HG03103 (cell line): ENCODE measurements at regions not wholly inside any gene's neighbourhood (a gene's known extent, or its start where the extent isn't known, plus 50 kb on each side); places are given as distances from the start of the nearest gene placed in this dataset.

ENCODE experiments used
- ATAC-seq: cut with Tn5 transposase; IDR thresholded peaks from one replicate; pipeline ENCODE4 v1.9.1; 2021; ENCODE audit warnings: low read depth; ENCODE audit not compliant: unreplicated experiment

DNA sequence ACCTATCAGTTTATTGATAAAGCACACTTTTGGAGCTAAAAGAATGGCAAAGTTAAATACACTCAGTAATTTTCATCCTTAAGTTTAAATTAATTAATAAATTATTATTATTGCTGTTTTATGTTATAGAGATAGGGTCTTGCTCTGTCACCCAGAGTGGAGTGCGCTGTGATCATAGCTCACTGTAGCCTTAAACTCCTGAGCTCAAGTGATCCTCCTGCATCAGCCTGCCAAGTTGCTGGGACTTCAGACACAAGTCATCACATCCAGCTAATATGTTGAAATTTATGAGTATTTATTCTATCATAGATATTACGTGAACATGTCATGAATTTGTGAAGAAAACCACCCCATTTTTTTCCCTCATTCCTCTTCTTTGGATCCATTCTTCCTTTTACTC lies 64.2 kb downstream of the GJA1 start:
- no peak for ATAC-seq

DNA sequence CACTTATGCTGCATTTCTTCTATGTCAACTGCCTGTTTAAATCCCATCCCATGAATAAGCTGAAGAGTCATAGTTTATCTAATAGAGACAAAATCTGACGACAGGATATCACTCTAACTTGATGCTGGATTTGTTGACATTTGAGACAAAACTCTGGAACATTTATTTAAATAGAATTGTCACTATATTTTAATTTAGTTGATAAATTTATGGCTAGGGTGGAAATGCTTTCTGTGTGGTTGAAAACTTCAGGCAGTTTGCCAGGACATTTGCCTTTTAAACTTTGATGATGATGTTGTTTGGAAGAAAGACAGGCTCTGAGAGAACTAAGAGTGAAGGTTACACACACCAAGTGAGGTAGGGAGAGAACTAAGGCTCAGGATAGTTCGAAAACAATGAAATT lies 68.1 kb downstream of the GJA1 start:
- no peak for ATAC-seq

DNA sequence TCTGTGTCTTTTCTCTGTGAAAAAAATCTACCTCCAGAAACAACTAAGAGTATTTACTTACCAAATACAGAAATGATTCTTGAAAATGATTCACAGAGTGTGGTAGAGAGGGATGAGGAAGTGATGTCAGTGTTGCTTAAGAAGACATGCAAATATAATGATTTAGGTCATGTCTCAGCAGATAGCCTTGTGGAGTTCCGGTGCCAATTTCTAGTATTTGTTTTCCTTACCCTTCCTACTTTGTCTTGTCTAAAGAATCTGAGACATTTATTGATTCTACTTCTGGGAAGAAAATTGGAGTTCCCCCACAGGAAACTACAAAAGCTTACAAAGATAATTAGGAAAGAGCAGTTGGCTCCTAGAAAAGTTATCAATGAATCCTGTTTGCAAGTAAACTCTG lies 68.8 kb downstream of the GJA1 start:
- no peak for ATAC-seq

DNA sequence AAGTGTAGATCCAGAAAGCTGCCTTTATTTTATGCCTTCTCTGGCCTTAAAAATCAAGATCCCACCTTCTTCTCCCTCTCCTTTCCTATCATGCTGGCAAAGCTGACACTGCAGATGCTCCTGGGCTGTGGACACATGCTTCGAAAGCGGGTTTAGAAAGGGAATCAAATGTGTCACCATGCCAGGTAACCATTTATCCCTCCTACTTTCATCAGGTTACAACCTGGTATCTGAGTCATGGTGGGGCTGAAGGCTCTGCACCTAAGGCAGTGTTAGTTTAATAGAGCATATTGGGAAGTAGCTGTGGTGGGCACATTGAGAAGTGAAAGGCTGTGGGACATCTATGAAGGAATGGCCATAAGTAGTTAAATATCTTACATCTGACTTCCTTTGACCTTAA lies 69.8 kb downstream of the GJA1 start:
- ATAC-seq: no peak

DNA sequence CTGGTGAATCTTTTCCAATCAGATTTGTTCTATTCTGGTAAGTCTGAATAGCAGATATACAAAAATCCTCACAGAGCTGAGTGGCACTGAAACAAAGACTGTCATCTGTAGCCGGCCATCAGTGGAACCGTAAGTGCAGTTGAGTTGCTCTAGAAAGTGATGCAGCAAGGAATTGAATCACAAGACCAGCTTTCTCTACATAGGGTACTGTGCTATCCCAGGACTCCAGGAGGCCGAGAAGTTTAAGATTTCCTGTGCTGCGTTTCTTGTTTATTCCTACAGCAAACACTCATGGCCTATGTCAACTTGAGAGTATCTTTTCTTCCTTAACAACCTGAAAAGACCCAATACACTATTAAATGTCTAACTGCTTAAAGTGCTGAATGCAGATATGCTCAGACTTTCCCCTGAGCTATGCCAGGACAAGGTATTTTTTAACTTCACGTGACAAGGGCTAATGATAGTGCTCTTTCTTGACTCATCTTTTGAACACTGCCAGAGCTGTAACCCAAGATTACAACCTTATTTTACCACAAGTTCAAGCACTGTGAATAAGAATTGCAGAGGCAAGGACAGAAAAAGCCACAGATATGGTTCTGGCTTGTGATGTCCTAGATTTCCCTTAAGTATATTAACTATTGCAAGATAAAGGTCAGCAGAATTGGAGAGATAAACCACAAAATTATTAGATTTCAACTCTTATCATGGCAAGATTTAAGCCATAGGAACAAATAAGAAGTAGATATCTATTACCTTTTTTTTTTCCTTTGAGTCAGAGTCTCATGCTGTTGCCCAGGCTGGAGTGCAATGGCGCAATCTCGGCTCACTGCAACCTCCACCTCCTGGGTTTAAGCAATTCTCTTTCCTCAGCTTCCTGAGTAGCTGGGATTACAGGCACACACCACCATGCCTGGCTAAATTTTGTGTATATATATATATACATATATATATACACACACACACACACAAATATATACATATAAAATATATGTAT lies 71.6 kb downstream of the GJA1 start:
- ATAC-seq: no peak

DNA sequence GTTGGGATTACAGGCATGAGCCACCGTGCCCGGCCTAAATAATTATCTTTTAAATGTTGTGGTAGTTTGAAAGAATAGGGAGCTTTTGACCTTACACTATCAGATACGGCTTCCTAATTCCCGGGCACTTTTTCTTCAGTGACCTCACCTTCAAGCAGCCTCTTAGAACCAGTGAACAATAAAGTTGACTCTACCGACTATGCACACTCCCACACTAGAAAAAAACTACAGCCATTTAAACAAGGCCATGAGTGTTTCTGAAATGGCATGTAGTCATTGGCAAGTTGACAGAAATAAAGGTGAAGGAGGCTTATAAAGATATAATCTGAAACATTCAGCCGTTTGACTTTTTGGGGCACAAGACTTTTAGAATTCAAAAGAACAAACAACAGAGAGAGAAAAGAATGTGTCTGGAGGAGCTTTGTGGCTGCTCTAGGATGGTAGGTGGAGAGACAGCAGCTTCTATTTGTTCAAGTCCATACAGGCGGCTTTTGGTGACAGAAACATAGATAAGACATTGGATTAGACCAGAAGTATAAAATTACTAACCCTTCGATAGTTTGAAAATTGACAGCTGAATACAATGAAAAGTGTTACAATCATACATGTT lies 75.2 kb downstream of the GJA1 start:
- ATAC-seq: no peak

DNA sequence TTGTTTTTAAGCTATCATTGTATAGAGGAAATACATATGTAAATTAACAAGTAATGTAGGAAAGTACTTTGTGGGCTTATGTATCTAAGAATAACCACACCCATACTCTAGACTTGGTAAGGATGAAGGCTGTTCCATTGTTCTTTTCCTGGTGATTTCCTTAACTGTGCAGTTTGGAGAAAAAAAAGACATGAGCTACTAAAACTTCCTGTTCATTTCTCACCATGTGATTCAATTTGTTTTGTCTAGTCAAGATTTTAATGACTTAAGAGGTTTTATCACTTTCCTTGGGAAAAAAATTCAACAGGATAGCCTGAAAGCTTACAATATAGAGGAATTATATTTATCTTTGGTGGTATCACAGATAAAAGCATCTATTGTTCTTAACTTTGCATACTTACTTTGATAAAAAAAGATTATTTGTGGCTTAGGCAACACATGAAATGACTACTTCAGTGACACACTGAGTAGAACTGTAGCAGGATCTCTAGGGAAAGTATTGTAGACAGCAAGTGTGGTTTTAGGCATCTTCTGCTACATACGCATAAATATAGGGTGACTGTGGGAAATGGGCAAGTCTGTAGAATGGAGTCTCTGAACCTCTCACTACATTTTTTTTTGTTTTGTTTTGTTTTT lies 80.3 kb downstream of the GJA1 start:
- no peak for ATAC-seq

DNA sequence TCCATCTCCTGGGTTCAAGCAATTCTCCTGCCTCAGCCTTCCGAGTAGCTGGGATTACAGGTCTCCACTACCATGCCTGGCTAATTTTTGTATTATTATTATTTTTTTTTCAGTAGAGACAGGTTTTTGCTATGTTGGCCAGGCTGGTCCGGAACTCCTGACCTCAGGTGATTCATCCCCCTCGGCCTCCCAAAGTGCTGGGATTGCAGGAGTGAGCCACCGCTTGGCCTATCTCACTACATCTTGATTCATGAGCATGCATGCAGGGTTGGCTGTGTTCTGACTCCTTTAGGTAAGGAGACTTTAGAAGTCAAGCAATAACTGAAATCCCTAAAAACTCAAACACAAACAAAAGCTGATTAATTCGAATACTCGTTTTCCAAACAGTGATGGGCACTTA lies 80.9 kb downstream of the GJA1 start:
- ATAC-seq: no peak

DNA sequence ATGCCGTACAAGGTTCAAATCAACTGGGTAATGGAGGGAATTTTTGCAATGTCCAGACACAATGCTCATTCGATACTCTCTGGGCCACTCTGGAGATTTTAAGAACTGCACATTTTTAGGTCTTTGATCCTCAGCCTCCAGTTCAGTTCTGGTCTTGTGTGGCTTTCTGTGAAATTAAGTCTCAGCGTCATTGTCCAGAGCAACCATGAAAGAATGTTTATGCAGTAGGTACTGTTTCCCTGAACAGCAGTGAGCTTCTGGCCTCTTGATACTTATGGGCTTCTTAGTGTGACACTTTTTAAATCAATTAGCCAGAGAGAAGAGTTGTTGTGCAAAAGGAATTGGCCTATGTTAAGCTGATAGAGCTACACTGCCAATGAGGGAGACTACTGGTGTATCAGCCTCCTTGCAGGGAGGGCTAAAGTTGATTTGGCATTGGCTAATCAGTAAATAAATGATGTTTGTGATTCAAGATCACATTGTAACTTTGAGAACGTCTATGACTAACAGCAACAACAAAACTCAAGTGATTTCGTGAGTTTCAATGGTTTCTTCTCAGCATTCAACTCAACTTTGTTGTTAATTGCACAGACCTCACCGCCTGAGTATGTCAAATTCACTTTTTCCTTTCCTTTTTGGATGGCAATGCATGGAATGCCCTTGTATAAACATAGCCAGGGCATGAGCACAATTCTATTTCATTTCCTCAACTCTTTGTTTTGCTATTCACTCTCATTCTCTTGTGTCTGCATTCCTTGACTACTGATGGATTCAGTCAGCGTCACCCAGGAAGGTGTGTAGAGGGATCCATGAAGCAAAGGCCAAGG lies 85.1 kb downstream of the GJA1 start:
- ATAC-seq: no peak

DNA sequence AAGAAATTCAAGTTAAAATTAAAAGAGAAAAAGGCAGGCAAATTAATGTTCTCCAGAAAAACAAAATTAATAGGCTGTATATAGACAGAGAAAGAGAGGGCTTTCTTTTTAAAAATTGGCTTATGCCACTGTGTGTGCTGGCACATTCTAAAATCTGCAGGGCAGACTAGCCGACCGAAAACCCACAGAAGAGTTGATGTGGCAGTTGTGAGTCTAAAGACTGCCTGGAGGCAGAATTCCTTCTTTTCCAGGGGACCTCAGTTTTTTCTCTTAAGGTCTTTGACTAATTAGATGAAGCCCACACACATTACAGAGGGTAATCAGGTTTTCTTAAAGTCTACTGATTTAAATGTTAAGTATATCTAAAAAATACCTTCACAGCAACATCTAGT lies 85.7 kb downstream of the GJA1 start:
- no peak for ATAC-seq

DNA sequence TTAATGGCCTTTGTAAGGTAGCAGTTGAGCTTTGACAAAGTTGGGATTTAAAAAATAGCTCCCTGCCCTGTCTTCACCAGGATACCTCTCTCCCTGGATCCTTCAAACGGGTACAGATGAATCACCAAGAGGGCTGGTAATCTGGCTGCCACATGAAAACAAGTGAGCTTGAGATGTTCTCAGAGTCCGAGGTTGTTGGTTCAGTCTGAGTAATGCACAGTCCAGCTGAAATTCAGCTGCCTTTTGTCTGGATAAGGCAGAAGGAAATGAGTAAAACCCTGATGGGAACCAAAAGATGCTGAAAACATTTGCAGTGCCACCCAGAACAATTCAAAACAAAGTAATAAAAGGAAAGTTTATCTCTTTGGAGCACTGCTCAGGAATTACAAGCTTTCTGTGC lies 86.8 kb downstream of the GJA1 start:
- ATAC-seq: no peak

DNA sequence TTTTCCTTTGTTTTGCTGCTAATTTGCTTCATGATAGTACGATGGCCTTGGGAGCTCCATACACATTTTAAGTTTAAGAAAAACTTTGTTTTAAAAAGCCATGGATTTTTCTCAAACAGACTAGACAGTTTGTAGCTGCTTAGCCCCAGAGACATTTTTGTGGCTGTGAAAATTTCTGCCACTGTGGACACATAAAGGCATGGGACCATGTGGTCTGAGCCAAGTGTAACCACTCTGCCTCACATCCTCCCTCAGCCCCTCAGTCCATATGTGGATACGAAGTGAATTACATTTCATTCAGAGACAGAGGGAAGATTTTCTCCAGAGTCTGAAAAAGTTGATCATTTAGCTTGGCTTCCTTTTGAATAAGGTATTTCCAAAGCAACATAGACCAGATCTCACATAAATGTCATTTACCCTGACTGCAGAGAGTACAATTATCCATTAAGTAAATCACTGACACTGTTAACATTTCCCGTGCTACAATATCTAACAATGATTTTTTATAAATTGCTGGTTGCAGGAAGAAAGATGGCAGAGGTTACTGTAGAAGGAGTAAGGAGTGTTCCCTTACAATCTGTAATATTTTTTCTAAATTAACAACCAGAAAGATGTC lies 87.4 kb downstream of the GJA1 start:
- ATAC-seq: no peak

DNA sequence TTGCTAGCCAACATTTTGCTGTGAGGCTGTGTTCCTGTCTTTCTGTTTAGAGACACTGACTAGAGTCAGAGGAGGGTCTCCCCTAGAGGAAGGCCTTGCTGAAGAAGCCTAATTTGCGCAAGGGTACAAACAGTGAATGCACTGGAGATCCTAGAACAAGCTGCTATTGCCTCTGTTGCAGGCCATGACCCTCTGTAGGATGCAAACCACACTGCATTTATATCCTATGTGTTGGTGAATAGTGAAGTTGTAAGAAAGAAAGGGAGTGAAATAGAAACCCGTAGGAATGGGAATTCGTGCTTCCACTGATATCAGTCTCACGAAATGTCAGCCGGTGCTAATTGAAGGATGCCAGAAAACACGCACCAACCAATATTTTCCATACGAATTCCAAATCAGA lies 88.2 kb downstream of the GJA1 start:
- ATAC-seq: no peak

DNA sequence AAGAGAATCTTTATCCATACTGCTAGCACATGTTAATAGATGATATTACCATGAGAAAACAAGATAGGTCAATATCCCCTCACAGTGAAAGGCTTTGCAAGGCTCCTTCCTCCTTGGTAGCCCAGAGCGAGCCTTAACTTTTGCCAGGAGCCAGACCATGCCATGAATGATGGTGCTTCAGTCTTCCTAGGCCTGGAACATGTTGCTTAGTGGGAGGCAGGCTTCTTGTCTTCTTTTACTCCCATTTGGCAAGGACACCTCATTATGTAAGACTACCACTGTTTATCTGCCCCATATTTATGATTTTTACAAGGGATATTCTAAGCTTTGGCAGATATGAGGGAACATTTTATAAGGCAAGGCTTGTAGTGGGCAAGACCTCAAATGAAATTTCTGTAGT lies 90.8 kb downstream of the GJA1 start:
- ATAC-seq: no peak

DNA sequence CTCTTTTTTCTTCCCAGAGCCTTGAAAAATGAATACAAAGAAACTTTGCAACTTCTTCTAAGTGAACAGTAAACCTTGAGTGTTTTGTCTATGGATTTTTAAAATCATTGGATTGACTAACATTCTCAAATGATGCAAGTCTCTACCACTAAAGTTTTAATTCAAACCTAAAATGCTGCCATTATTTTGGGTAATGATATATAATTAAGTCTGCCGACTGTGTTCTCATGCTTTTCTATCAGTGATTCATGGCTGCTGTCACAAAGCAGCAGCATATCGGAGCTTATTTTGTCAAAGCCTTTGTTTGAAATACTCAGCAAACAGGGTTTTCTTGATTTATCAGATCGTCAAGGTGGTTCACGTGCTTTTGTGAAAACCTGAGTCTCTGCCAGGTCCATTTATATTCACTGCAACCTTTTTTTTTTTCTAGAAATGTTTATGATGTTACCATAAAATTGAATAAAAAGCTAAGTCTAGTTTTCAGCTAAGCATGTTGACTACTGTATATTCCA lies 96.3 kb downstream of the GJA1 start:
- no peak for ATAC-seq

DNA sequence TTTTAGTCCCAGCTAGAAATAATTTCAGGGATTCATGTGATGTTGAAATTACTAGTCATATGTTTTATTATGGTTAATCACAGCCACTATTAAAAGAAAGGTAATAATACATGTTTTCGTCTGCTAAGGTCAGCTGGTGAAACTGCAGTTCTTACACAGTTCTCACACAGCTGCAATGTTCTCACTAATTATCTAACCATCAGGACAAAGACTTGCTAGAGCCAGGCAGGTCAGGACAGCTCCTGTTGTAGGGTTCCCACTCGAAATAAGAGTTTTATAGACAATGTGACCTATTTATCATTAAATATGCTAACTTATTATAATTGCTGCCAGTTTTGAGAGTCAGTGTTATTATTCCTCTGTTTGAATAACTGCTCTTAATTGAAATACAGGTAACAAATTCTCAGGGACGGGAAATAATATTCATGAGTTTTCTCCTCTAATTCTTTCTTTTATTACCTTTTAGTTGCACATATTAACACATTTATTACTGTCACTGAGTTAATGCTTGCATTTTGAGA lies 97.9 kb downstream of the GJA1 start:
- ATAC-seq: no peak

DNA sequence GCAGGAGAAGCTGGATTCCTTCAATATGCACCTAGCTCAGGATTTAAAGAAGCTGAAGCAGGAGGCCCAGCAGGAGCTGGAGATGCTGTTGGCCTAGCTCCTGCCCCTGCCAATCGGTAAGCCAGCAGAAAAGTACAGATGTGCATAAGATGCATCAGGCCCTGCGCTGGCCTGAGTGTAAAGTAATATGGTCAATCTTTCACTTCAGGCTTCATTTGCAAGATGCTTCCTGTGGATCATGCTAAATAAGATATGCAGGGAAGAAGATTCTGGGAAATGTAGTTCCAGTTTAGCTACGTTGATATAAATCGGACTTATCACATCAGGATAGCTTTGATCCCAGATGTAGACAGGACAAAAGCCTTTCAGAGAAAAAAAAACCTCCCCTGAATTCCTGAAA lies 100.3 kb downstream of the GJA1 start:
- no peak for ATAC-seq

DNA sequence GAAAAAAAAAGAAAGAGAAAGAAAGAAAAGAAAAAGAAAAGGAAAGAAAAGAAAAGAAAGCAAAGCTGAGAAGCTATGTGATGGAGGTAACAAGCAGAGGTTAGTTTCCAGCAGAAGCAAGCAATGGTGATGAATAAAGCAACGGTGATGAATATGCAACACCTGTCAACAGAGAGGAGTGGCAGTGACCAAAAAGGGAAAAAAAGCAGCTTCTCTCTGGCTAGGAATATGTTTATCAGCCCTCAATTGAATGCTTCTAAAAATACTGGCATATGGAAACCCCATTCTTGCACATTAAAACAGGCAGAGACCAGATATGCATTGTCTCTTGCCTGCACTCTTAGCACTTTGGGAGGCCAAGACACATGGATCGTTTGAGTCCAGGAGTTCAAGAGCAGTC lies 100.9 kb downstream of the GJA1 start:
- ATAC-seq: no peak

DNA sequence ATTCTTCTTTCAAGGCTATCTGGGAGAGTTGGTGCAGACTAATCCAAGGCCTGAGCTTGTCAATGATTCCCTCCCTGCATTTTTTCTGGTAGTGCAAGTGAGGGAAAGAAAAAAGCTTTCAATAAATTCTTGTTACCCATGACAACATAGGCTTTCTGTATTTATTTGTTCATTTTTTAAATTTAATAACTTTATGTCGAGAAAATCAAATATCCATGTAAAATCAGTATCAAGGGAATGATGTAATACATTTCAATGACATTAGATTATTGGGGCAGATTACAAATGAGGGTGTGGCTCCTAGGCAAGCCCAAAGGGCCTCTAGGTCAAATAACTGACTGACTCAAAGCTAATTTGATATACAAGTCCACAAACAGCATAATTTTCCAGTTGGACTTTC lies 104.0 kb downstream of the GJA1 start:
- no peak for ATAC-seq

DNA sequence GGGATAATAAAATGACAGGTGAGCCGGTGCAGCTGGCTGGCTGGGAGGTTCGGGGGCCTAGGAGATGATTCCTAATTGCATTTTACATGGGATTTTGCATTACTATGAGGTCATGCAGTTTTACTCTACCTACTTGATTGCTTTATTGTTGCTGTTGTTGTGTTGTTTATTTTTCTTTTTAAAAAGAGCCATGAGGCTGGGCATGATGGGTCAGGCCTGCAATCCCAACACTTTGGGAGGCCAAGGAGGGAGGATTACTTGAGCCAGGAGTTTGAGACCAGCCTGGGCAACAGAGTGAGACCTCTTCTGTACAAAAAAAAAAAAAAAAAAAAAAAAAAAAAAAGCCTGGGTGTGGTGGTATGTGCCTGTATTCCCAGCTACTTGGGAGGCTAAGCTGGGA lies 104.8 kb downstream of the GJA1 start:
- no peak for ATAC-seq
